Mammary epithelial cell (primary cell): ENCODE measurements at regions not wholly inside any gene's neighbourhood (a gene's known extent, or its start where the extent isn't known, plus 50 kb on each side); places are given as distances from the start of the nearest gene placed in this dataset.

ENCODE experiments used
- EZH2 ChIP-seq: IDR thresholded peaks from 2 replicates; pipeline ENCODE4 v1.6.1; 2012; ENCODE audit warnings: low read length, inconsistent platforms, borderline replicate concordance
- TF ChIP-seq, protein P1 (sequence below), 2 donors: IDR thresholded peaks in 1 of 2; conservative IDR thresholded peaks in 1 of 2; 2 replicates each; pipeline ENCODE4 v1.5.1; 2011 to 2012; ENCODE audit warnings: inconsistent platforms in 2 of 2, low read length in 2 of 2, mild to moderate bottlenecking in 2 of 2, control low read depth in 1 of 2, low read depth in 1 of 2; ENCODE audit not compliant: insufficient read depth in 1 of 2; ENCODE audit errors: extremely low read depth in 1 of 2

DNA sequence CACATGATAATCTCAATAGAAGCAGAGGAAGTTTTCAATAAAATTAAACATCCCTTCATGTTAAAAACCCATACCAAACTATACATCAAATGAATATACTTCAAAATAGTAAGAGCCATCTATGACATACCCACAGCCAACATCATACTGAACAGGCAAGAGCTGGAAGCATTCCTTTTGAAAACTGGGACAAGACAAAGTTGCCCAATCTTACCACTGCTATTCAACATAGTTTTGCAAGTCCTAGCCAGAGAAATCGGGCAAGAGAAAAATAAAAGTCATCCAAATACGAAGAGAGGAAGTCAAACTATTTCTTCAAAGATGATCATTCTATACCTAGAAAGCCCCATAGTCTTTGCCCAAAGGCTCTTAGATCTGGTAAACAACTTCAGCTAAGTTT, 454.7 kb upstream of the PRICKLE1 start:
- TF ChIP-seq, protein P1, sequence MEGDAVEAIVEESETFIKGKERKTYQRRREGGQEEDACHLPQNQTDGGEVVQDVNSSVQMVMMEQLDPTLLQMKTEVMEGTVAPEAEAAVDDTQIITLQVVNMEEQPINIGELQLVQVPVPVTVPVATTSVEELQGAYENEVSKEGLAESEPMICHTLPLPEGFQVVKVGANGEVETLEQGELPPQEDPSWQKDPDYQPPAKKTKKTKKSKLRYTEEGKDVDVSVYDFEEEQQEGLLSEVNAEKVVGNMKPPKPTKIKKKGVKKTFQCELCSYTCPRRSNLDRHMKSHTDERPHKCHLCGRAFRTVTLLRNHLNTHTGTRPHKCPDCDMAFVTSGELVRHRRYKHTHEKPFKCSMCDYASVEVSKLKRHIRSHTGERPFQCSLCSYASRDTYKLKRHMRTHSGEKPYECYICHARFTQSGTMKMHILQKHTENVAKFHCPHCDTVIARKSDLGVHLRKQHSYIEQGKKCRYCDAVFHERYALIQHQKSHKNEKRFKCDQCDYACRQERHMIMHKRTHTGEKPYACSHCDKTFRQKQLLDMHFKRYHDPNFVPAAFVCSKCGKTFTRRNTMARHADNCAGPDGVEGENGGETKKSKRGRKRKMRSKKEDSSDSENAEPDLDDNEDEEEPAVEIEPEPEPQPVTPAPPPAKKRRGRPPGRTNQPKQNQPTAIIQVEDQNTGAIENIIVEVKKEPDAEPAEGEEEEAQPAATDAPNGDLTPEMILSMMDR (conservative IDR thresholded peaks at IDR 0.05 in 1 of 2, IDR thresholded peaks at IDR 0.05 in 1 of 2; ENCODE audit: extremely low read depth in 1 of 2, insufficient read depth in 1 of 2, low read depth in 1 of 2, low read length in 2 of 2), result no peak
- no peak for TF ChIP-seq EZH2
